ENCODE measurements at regions not wholly inside any gene's neighbourhood (a gene's known extent, or its start where the extent isn't known, plus 50 kb on each side); places are given as distances from the start of the nearest gene placed in this dataset.

DNA sequence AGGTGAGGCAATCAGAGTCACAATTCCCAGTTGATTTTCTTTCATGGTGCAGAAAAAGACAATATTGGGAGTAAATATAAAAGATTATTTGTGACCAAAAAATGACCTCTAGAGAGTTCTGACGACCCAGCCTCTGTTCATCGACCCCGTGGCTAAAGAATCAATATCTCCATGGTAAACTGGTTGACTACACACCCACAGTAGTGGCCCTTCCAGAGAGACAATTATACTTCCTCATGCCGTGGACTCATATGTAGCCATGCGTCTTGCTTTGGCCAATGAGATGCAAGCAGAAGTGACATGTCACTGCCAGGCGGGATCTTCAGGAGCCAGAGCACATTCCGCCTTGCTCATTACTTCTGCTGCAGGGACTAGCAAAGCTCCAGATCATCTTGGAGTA, 163.3 kb upstream of the RAD23B start:
- DNase-seq = no peak

DNA sequence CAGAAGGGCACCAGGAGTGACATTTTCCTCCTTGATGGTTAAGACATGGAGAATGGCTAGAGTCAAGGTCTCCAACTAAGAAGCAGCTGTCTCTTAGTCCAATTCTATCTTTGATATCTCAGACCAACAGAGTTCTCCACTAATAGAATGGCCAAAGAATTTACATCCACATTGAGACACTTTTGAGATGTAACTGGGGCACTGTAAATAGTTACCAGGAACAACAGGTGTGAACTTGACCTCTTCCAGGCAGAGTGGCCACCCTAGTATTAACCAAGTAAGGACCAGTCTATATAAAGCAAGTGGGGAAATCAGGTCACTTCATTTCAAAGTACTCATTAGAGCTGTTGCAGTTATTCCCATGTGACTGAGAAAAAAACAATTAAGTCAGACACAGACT, 159.7 kb upstream of the RAD23B start:
- no peak for DNase-seq

DNA sequence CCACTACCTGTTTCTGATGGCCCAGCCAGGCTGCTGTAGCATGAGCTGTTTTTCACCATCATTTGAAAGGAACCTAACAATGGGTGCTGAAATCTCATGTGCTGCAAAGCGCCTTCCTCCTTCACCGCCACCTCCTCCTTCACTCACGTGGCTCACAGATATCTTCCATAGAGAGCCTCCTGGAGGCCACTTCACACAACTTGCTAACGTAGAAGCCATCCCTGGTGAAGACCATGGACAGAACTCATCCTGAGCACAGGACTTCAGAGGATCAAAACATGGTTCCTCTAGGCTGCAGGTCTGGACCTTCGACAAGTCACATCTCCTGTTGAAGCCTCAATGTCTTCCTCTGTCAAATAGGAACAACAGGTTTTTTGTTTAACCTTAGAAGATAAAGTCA, 155.5 kb upstream of the RAD23B start:
- DNase-seq = no peak

GRCh38 chr9:107131108-107131799, 151.8 kb upstream of the RAD23B start:
- no peak for DNase-seq

DNA sequence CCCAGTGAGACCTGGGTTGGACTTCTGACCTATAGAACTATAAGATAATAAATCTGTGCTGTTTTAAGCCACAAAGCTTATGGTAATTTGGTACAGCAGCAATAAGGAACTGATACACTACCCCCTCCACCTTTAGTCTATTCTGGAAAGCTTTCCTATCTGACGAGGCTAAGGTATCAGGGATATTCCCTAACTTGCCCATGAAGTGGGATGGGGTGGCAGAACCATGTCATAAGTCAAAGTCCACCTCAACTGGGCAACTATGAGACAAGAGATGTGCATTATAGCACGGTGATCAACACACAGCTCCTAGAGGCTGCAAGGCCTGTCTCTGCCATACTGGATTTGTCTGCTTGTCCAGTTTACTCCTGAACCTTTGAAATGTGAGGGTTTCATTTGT, 146.8 kb upstream of the RAD23B start:
- DNase-seq = no peak

DNA sequence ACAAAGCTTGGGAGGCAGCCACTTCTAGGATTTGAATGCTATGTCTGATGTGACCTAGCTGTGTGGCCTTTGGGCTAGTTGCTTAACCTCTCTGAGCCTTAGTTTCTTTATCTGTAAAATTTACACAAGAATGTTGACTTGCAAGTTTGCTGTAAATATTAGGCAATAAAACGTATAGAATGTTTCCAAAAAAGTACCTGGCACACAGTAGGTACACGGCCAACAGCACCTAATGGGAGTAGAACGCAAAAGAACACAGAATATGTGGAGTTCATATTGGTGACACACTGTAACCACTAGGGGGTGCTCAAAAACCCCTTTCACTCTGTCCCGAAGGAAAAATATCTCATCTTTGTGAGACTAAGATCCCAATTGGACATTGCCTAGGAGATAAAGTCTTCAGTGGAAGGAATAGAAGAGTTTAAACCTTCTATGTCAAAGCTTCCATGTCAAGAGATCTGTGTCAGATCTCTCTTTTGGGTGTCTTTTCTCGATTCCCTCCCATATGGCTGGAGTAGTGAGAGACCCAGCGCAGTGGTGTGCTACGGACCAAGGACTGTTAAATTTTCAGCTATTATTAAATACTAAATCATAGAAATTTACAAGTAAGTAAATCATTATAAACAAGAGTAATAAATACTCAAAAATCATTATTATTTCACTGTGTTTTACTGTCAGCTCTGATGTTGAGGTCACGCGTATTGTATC, 145.4 kb upstream of the RAD23B start:
- no peak for DNase-seq

DNA sequence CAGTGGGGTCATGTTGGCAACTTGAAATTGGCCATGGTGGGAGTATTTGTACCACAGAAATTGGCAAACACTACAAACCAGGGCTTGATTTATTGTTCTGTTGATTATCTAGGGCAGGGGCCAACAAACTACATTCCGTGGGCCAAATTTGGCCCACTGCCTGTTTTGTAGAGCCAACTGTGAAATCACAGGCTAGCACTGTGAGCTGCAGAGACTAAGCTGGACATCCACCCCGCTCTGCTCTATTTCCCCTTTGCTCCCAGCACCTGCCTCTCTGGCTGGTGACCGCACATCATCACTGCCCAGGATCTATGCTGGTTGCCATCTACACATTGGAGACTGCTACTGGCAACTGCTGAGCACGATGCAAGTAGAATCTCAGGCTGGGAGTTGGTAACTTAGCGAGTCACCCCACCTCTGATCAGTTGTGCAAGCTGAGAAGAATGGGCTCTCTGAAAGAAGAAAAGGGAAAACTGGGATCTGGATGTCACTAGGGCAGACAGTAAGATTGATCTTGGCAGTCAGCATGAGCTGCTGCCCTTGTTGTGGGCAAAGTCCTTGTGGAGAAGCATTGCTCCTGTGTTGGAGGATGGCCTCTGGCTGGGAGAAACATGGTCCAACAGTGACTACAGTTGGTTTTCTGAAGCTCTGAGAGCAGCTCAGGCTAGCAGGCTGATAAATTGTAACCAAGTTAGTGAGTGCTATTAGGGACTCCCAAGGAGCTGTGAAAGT, 144.7 kb upstream of the RAD23B start:
- no peak for DNase-seq

DNA sequence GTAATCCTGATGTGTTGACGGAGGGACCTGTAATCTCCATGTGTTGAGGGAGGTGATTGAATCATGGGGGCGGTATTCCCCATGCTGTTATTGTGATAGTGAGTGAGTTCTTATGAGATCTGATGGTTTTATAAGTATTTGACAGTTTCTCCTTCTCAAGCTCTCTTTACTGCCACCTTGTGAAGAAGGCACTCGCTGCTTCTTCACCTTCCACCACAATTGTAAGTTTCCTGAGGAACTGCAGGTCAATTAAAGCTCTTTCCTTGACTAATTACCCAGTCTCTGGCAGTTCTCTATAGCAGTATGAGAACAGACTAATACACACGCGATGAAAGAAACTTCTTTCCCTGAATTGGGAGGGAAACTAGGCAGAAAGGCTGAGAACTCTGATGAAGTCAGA, 141.1 kb upstream of the RAD23B start:
- DNase-seq = no peak

DNA sequence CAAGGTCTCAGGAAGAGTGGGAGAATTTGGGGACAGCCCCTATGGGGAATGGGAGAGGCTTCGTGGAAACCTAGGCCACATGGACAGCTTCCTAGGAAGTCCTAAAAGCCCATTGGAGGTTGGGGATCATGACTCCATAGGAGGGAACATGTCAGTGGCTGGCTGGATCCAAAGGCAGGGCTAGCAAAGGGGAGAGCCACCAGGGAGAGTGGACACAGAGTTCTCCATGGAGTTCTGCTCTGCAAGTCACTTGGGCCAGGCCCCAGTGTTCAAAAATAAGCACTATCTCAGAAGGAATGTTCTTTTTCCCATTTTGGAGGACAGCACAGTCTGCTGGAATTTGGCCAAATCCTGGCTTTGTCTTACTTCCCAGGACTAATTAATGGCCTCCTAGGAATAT, 140.6 kb upstream of the RAD23B start:
- DNase-seq = no peak

DNA sequence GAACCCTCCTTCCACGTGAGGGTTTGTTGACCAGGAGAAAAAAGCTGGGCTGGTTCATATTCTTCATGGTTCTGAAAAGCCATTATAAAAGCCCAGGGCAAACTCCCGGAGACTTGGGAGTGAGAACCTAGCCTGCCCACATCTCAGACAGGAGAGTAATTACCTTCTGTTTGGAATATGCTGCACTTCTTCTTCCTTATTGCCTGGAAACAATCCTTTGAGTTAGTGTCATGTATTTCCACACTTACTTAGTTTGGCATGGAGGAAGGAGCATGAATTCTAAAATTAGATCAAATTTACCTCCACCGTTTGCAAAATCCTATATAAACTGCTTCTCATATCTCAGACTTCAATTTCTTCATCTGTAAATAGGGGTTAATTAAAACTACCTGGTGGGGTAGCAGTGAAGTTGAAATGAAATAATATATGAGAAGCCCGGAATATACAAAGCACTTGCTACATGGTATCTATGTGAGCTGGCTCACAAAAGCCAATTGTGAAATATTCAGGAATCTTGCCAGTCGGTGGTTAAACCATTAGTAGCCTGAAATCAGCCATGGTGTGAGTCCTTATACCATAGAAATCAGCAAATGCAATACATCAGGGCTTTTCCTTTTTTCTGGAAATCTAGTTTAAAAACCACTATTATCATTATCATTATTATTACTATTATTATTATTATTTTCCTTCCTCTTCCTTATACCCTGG, 140.0 kb upstream of the RAD23B start:
- no peak for DNase-seq

GRCh38 chr9:107144475-107144874, 138.6 kb upstream of the RAD23B start:
- no peak for DNase-seq

DNA sequence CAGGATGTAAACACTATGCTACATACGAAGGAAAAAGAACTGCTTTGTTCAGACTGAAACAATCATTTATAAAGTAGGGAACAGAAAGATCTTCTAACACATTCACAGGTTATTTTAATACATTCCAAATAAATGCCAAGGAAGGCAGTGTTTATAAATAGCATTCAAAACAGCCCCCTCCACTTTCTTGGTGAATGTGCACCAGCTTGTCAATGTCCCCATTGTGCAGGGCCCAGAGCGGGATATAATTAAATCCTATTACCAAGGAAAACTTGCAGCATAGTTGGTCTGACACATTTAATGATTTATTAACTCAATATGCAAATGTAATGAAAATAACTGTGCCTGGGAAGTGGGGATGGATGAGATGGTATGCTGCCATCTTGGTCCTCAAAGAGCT, 135.9 kb upstream of the RAD23B start:
- DNase-seq = no peak

DNA sequence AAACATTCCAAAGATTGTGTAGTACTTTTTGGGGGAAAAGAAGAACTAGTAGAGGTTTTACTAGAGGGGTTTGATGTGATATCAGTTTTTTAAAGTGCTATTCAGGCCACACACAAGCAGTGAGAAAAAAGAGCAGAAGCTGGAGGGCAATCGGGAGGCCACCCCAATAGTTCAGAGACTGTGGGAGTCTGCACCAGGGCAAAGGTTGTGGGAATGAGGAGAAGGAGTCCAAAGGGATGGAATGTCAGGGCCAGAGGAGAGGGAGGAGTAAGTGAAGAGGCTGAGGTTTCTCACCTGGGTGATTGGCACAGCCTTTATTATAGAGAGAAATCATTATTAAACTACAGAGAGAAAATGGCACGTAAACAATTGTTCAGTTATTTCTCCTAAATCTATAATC, 134.9 kb upstream of the RAD23B start:
- no peak for DNase-seq

GRCh38 chr9:107149756-107150155, 133.3 kb upstream of the RAD23B start:
- no peak for DNase-seq

GRCh38 chr9:107153336-107153735, 129.7 kb upstream of the RAD23B start:
- no peak for DNase-seq

DNA sequence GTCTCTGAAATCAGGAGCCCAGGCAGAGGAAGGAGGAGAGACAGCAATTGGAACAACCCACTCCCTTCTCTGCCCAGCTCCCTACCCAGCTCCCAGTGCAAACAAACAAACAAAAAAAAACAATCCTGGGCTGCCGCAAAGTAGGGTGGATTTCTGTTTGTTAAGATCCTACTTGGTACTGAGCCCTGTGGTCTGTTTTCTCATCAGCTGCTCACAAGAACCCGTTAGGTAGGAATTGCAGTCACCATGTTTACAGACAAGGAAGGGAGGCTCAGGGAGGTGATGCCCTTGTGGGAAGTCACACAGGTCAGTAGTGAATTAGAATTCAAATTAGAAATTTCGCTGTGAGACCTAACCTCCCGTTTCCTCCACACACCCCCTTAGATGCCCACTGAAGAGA, 128.8 kb upstream of the RAD23B start:
- no peak for DNase-seq

DNA sequence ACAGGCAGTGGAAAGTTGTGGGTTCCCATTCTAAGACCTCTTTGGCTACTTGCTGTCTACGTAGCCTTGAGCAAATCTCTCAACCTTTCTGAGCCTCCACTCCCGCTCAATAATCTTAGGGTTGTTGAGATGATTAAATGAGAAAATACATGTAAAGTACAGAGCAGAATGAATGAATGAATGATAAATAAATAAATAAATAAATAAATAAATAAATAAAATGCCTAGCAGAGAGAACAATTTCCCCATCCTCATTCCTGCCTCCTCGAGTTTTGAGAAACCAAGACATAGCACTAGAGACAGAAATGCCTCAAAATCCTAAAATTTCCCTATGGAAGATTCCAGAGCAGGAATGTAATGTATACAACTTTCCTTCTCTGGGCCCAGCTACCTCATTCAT, 128.3 kb upstream of the RAD23B start:
- no peak for DNase-seq

- DNase-seq = no peak
Observed at GRCh38 chr9:107155244-107155817, 127.7 kb upstream of the RAD23B start.

DNA sequence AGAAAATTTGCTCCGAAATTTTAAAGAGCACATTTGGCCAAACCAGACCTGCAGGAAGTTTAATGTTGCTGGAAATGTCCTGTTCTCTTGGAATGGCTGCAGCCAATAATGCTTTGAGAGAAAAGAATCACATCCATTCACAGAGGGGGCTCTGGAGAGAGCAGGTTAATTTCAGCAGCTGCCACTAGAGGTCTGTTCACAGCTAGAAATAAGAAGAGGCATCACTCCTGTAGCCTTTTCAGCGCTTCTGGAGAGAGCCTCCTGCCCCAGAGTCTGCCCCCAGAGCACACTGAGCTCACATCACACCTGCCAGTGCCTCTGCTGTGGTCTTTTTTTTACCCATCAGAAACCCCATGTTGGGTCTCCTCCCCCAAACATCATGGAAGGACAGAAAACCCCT, 124.8 kb upstream of the RAD23B start:
- DNase-seq = no peak

DNA sequence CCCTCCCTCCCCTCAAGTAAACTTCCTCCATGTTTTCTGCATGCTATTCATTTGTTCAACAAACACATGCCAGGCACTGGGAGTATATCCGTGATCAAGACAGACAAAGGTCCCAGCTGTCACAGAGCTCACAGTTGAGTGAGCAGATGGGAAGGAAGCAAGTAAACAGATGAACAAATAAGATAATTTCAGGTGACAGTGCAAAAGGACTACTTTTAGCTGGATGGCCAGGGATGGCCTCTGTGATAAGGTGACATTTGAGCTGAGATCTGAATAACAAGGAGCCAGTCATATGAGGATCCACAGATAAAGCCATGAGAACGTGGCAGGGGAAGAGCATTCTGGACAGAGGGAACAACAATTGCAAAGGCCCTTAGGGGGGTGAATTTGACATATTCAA, 121.7 kb upstream of the RAD23B start:
- DNase-seq = no peak

- DNase-seq = no peak
Observed at GRCh38 chr9:107163370-107163769, 119.7 kb upstream of the RAD23B start.

DNA sequence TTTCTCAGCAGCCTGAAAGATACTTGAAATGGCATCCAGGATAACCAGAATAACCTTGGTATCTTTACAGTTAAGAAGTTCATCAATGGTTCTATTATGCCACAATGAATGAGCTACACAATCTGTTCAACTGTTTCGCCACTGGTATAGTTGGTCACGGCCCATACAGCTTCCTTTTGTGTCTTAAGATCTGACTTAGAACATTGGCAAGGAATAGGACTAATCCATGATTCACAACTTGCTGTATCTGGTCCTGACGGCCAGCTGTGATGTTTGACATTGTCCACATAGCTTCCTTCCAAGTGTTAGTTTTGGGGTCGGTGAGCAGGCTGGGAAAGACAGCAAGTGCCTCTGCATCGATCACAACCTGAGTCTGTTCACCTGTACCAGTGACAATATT, 113.3 kb upstream of the RAD23B start:
- DNase-seq = no peak

GRCh38 chr9:107170801-107171200, 112.3 kb upstream of the RAD23B start:
- no peak for DNase-seq

Data from GDM1 (cell line).